Ureter (tissue), 1 donor: ENCODE measurements at regions not wholly inside any gene's neighbourhood (a gene's known extent, or its start where the extent isn't known, plus 50 kb on each side); places are given as distances from the start of the nearest gene placed in this dataset.
"Not testable (repeated sequence)": the region's sequence is repeated elsewhere in the genome, so short reads cannot be mapped to it uniquely, and the experiment has no call there.

Experiments
- DNase-seq: peaks from one replicate; pipeline ENCODE4 v3.0.0-alpha.2; 2020; ENCODE audit warnings: low spot score
- donor health status: DM: yes; HTN: yes; CAD: no.

GRCh38 chr5:114054594-114054993, 307.3 kb upstream of the KCNN2 start:
- DNase-seq: no peak

GRCh38 chr5:114055318-114056184, 306.3 kb upstream of the KCNN2 start:
- no peak for DNase-seq

GRCh38 chr5:114056185-114056538, 305.7 kb upstream of the KCNN2 start:
- DNase-seq: no peak

- no peak for DNase-seq
These were observed 301.0 kb upstream of the KCNN2 start for GRCh38 chr5:114060866-114061265.

- no peak for DNase-seq
These were observed 298.7 kb upstream of the KCNN2 start for GRCh38 chr5:114062932-114063867.

GRCh38 chr5:114065912-114066311, 296.0 kb upstream of the KCNN2 start:
- DNase-seq: no peak

- DNase-seq: no peak
These were observed 291.7 kb upstream of the KCNN2 start for GRCh38 chr5:114070093-114070722.

GRCh38 chr5:114089259-114089658, 272.6 kb upstream of the KCNN2 start:
- DNase-seq: no peak

GRCh38 chr5:114097570-114097969, 264.3 kb upstream of the KCNN2 start:
- no peak for DNase-seq

GRCh38 chr5:114099161-114099560, 262.7 kb upstream of the KCNN2 start:
- DNase-seq: no peak

GRCh38 chr5:114101153-114101552, 260.7 kb upstream of the KCNN2 start:
- DNase-seq: no peak

- DNase-seq: no peak
These were observed 248.3 kb upstream of the KCNN2 start for GRCh38 chr5:114113604-114114003.

- no peak for DNase-seq
These were observed 244.9 kb upstream of the KCNN2 start for GRCh38 chr5:114116981-114117380.

GRCh38 chr5:114118511-114118910, 243.4 kb upstream of the KCNN2 start:
- no peak for DNase-seq

GRCh38 chr5:114120166-114120565, 241.7 kb upstream of the KCNN2 start:
- no peak for DNase-seq

- DNase-seq: no peak
These were observed 239.0 kb upstream of the KCNN2 start for GRCh38 chr5:114122852-114123251.

GRCh38 chr5:114123654-114124053, 238.2 kb upstream of the KCNN2 start:
- no peak for DNase-seq

- no peak for DNase-seq
These were observed 215.5 kb upstream of the KCNN2 start for GRCh38 chr5:114146398-114146797.

- no peak for DNase-seq
These were observed 213.6 kb upstream of the KCNN2 start for GRCh38 chr5:114148253-114148652.

GRCh38 chr5:114148728-114149127, 213.1 kb upstream of the KCNN2 start:
- not testable (repeated sequence) for DNase-seq

GRCh38 chr5:114152656-114153360, 209.1 kb upstream of the KCNN2 start:
- DNase-seq: no peak

GRCh38 chr5:114153392-114153791, 208.5 kb upstream of the KCNN2 start:
- no peak for DNase-seq
